ENCODE measurements at regions not wholly inside any gene's neighbourhood (a gene's known extent, or its start where the extent isn't known, plus 50 kb on each side); places are given as distances from the start of the nearest gene placed in this dataset.

DNA sequence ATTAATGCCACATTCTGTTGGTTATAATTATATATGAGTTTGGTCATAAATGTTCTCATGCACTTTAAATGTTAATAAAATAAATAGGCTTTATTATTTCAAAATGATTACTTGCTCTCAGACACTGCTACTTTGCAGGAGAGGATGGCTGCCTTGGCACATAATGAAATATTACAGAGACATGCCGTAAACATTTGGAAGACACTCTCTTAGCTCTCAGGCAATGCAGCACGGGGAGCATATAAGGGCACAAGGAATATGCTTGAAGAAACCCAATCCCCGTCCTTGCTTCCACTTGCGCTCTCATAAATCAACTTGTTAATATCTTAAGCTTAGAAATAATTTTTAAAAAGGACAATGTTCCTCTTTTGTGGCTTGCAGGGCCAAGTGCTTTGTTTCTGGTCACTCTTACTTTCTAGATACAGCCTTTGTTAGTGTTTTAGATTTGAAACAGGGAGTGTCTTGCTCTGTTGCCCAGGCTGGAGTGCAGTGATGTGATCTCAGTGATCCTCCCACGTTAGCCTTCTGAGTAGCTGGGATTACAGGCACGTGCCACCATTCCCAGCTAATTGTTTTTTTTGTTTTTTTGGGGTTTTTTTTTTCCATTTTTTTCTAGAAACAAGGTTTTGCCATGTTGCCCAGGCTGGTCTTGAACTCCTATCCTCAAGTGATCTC, 445.0 kb downstream of the SPRY1 start:
- no peak for DNase-seq (ENCODE audit: low read depth)

DNA sequence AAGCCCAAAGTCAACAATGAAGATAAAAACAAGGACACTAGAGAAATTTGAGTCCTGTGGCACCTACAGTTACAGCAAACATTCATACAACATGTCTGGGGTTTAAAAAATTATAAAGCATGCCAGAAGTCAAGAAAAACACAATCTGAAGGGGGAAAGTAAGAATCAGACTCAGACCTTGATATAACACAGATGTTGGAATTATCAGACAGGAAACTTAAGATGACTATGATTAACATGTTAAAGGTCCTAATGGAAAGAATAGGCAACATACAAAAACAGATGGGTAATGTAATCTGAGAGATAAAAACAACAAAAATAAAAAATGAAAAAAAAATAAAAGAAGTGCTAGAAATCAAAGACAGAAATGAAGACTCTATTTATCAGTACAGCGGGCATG, 446.5 kb downstream of the SPRY1 start:
- no peak for DNase-seq (ENCODE audit: low read depth)

DNA sequence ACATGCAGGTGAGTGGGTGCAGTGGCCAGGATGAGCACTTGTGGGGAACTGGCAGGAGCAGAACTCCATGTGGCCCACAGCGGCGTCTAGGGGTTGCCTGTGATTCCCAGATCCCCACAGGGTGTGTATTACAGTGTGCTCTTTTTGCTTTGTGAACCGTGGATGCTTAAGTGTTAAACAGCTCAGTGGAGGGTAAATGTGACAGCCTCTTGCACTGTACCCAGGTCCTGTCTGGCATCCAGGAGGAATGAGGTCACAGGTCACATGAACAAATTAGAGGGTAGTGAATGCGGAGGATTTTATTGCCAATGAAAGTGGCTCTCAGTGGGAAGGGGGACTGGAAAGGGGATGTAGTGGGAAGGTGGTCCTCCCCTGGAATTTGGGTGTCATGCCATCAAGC, 447.8 kb downstream of the SPRY1 start:
- no peak for DNase-seq (ENCODE audit: low read depth)

DNA sequence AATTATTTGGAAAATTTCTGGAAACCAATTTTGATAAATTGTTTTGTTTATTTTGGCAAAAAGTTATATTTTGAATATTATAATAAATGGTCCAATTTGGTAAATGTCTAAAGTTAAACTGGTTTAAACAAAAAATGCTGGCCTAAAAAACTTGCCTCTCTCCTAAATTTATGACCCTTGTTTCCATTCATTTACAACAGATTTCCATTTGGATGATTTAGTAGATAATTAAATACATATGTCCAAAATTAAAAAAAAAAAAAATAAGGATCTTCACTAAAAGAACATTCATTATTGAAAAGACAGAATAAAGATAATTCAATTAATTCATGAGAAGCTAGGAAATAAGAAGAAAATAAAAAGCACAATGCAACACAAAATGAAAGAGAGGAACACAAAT, 449.5 kb downstream of the SPRY1 start:
- DNase-seq (ENCODE audit: low read depth) = no peak

DNA sequence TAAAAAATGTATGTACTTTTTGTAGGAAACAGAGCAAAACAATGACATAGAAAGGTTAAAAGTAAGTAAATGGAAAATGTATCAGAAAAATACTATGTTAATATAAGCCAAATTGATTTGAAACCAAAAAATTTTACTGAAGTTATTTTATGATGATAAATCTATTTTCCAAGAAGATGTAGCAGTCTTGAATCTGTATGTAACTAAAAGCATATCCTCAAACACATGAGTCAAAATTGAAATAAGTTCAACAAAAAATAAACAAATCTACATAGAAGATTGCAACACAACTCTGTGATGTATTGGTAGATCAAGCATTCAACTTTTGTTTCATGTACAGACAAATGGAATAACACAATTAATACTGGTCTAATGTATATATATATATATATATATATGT, 450.0 kb downstream of the SPRY1 start:
- DNase-seq (ENCODE audit: low read depth) = no peak

DNA sequence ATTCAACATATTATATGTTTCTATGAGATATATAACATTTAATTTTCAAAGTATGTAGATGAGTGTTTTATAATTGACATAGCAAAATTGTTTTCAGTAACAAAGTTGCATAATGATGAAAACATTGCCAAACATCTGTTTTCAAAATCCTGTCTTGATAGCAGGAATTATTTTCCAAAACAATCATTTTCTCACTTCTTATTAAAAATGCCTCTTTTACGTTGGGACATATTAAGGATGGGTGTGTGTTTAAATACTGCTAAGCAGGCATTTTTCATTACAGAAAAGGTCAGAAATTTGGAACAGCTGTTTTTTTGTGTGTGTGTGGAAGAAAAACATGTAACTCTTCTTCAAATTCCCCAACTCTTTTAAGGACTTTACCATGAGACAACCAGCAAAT, 452.0 kb downstream of the SPRY1 start:
- no peak for DNase-seq (ENCODE audit: low read depth)

DNA sequence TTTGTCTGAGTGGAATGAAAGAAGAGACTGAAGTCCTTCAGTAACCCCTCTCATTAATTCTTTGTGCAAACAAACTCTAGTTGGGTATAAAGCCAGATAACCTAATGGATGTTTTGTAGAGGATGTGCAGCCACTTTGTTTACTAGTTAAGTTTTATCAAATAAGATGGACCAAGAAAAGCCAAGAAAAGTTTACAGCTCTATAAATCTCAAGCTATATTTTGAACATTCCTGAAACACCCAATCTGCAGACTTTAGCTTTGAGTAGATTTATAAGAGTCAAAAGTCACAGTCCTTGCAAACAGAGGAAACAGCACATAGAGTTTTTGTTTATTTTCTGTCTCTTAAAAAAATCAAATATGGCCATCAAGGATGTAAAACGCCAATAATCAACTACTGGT, 452.9 kb downstream of the SPRY1 start:
- DNase-seq (ENCODE audit: low read depth) = no peak

DNA sequence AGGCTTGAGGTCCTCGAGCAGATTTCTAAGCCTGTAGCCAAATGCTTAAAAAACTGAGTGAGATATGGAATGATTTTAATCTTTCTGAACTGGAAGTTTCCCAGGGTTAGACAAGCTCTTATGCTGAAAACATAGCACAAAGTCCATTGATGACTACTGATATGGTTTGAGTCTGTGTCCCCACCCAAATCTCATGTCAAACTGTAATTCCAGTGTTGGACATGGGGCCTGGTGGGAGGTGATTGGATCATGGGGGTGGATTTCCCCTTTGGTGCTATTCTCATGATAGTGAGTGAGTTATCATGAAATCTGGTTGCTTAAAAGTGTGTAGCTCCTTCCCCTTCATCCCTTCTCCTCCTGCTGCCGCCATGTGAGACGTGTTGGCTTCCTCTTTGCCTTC, 454.9 kb downstream of the SPRY1 start:
- no peak for DNase-seq (ENCODE audit: low read depth)

DNA sequence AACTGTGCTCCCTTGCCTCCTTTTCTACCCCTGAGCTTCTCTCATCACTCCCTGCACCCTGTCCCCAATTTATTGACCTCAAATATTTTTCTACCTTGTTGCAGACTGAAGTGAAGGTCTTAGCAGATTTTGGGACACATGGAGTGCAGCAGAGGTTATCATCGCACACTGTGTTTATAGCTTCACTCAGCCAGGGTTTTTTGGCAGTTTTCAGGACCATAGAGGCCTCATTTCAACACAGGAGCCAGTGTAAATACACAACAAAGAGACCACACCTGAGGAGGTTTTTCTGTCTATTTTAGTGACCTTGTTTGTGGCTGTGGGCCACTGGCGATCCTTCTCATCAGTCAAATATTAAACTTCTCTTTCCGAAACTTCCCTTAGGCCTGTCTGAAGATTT, 457.1 kb downstream of the SPRY1 start:
- no peak for DNase-seq (ENCODE audit: low read depth)

DNA sequence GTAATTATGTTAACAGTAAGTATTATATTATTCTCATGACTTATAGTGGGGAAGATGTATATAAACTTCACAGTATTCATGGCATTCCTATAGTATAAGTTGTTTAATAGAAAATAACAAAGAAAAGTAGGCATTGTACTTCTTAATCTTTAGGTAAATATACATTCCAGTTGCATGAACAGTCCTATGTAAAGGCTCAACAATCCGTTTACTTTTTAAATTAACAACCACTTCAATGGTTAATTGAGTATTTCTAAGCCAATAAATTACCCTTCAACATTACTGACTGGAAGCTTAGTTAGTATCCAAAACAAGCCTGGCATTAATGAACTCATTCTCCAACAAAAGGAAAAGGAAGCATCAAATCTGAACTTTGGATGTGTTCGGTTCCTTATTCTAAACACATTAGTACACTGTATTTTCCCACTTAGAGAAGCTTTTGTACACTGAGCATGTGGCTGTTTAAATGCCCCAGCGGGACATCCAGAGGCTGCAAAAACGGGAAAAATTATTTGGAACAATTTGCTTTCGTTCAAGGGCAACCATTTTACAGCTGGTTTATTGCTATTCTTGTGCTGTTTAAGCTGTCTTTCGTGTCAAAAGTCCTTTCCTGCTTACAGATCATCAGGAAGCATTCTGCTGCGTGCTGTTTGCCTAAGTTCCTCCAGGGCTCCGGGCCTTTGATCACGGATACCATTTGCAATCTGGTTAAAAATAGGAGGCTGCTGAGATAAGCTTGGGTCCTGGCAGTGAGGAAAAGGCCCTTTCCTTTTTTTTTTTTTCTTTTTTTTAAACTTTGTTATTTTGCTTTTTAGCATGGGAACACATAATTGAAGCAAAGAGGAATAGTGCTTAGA, 460.3 kb downstream of the SPRY1 start:
- no peak for DNase-seq (ENCODE audit: low read depth)

DNA sequence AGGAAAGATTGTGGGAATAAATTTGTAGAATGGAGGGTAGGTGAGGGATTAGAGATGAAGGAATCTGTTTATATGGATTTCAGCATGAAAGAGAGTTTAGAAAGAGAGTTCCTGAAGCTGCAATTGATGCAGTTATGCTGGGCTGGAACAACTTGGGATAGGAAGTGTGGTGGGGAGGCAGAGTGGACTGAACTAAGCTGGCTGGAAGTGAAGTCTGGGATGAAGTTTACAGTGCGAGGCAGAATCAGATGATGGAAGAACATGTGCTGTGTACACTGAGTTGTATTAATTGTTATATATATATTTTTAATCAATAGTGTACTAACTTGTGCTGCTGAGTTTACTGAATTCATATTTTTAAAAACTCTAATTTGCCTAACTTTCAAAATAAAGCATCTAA, 461.9 kb downstream of the SPRY1 start:
- DNase-seq (ENCODE audit: low read depth) = no peak

DNA sequence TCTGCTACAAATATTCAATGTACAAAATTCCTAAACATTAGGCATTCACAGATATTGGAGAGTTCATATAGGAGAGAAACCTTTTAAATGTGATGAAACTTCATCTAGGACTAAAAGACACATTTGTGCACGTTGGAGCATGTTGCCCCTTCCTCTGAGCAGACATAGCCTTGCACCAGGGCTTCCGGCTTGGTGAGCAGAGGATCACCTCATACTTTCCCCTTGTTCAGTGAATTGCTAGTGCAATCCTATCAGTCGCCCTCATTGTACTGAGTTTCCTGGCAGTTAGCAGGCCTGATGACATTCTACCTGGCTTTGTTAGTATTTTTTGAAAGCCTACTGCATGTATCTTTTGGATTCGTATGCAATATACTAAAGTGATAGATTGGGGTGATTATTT, 466.2 kb downstream of the SPRY1 start:
- no peak for DNase-seq (ENCODE audit: low read depth)

DNA sequence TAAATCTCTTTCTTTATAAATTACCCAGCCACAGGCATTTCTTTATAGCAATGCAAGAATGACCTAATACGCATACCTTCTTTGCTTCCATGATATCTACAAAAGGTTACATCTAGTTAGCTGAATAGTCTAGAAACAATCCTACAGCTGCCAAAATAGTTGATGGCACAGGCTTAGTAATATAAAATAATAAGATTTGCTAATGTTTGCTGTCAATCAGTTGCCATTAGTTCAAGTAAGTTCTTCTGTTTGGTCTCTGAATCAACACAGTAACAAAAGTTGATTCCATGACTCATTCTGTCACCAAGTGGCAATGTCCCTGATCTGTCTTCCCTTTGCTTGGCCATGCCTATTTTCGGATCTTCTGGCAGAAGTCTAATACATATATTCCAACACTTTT, 470.2 kb downstream of the SPRY1 start:
- no peak for DNase-seq (ENCODE audit: low read depth)

DNA sequence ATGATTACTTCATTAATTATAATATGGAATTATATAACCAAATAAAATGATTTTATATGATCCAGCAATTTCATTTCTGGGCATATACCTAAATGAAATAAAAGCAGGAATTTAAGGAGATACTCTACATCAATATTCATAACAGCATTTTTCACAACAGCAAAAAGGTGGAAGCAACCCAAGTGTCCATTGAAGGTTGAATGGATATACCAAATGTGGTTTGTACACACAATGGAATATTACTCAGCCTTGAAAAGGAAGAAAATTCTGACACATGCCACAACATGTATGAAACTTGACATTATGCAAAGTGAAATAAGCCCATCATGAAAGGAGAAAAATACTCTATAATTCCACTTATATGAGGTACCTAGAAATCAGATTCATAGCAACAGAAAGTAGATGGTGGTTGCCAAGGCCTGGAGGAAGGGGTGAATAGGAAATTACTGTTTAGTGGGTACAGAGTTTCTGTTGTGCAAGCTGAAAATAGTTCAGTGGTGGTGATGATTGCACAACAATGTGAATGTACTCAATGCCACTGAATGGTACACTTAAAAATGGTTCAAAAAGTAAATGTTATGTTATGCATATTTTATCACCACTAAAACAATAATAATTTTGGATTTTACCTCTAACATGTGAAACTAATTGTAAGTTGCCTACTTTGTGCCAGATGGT, 471.5 kb downstream of the SPRY1 start:
- no peak for DNase-seq (ENCODE audit: low read depth)

DNA sequence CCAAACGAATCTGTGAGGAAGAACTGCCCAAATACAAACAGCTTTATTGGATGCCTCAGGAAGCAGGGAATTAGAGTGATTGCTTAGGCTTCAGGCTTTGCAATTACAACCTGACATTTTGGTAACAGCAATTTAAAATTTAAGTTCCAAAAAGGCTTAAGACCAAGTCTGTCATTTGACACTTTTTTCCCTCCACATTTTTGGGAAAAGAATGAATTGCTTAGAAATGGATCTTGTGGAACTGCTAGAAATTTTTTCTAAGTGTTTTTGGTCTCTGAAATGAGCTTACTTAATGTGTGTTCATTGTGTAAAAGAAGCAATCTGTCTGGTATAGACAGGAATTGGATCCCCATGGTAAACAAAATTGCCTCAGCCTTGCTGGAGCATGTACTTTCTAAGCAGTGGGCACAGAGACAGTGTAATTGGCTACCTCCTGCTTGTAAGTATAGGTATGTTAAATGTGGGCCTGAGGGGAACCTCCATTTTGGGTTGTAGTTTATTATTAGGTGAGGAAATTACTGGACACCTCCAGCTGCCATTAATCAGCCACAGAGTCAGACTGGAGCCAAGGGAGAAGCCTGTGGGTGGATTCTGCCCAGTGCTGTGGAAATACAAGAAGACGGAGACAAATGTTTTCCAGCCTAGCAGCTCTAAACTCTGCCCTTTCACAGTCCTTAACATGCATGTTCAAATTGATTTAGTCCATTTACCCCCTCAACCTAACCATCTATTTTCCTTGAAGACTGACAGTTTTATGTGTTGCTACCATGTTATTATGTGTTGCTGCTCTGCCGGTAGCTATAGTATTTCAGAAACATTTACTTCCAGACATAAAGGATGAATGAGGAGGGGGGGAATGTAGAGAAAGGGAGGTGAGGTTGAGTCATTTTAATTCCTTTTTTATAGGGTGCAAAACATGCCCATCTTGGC, 473.0 kb downstream of the SPRY1 start:
- no peak for DNase-seq (ENCODE audit: low read depth)

DNA sequence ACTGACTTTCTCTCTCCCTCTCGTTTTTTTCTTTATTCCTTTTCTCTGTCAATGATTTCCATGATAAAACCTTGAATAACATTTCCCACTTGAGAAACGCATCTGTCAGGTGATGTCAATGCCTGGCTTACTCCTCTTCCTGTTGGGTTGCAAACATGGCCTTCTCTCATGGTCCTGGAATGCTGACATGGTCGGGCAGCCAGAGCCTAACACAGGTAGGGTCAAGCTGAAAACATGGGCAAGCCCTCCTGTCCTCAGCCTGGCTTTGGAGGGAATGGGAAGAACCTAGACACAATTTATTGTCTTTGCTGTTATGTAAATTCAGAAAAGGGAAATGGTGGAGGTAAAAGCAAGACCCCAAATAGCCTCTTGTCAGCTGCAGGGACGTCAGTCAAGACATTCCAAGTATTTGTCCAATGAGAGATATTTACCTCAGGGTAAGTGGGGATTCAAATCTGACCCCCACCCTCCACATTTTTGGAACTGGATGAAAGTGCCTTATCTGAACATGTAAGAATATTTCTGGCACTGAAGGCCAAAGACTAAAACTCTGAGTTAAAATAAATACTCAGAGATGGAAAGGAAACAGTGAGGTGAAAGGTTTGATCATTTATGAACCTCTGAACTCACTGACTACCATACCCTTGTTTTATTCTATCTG, 473.8 kb downstream of the SPRY1 start:
- DNase-seq (ENCODE audit: low read depth) = no peak

DNA sequence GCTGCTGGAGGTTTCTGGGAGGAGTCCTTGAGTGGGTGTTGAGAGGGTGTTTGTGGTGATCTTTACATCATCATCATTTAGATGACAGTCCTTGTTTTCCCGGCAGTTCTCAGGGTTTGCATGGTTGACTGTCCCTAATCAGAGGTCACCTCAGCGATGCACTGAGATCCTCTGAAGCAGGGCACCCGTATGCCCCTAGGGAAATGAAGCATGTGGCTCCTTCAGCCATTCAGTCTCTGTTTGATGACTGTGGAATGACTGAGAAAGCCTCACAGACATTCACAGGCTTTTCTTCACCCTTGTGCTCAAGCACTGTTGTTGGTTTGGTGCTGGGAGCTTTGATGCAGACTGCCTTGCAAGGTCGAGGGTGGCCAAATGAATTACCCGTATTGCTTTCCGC, 474.7 kb downstream of the SPRY1 start:
- DNase-seq (ENCODE audit: low read depth) = no peak

DNA sequence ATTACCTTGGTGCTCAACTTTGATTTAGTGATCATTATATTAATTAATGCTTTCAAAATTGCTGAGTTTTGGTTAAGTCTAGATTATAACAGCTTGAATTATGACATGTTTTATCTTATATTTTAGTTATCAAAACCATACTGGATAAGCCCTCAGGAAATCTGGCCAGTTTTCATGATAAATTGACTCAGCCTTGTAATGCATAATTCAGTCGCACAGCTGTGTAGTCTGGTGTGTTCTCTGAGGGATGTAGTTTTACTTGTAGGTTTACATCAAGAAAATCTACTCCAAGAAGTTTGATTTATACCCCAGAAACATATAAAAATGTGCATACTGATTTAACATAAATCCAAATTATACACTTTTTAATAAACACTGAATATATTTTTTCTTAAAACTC, 477.5 kb downstream of the SPRY1 start:
- DNase-seq (ENCODE audit: low read depth) = no peak

DNA sequence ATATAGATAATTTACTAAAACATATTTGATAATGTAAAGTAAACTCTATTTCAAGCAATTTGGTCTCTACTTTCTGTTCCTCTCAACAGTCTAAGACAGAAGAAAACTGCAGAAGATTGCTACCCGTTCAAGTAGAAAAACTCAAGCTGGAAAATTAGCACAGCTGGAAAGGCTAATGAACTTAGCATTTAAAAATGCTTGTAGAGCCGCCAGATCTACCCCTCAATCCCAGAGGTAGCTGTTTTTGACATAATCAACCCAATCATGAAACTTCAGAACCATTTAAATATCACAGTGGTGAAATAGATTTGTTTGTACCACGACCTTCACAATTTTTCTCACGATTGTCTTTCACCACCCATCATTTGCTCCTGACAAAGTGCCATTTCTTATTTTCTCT, 479.5 kb downstream of the SPRY1 start:
- DNase-seq (ENCODE audit: low read depth) = no peak

DNA sequence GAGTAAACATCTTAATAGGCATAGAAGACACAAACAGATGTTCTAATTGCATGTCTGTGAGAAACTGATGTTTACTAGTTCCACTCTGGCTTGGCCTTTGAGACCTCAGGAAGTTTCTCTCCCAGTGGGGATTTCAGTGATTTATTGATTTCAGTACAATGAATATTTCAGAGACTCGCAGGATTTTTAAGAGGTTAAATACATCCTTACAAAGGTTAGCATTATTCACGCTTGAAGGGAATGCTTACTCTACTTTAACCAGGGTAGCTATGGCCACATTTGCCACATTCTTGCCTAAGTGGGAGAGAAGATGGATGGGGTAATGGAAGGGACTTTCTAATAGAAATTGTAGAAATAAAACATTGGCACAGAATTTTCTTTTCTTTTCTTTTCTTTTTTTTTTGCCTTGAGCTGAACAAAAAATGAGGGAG, 480.1 kb downstream of the SPRY1 start:
- no peak for DNase-seq (ENCODE audit: low read depth)

DNA sequence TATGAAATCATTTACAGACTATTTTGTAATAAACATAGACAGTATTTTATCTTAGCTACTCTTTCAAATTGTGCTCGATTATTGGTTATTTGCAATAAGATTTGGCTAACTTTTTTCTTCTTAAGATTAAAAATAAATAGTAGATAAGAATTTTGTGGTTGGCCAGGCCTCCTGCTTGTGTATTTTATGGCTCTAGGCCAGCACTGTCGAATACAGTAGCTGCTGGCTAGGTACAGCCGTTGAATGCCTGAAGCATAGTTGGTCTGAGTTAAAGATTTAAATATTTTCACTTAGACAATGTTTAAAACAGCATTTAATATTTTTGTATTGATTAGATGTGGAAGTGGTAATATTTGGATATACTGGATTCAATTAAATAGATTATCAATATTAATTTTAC, 481.0 kb downstream of the SPRY1 start:
- peak; percentile 3 for DNase-seq (ENCODE audit: low read depth)

DNA sequence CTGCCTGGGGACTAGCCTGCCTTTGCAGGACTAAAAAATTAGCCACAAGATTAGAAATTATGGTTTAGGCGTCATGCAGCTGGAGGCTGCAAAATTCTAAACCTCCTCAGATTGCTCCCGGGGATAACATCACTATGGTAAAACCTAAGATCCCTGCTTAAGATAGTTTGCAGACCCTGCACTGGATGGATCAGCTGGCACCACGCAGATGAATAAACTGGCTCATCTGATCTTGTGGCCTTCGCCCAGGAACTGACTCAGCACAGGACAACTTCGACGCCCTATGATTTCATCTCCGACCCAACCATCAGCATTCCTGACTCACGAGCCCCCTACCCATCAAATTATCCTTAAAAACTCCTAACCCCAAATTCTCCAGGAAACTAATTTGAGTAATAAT, 482.4 kb downstream of the SPRY1 start:
- DNase-seq (ENCODE audit: low read depth) = no peak
